IPS-20b (cell line): ENCODE measurements at regions not wholly inside any gene's neighbourhood (a gene's known extent, or its start where the extent isn't known, plus 50 kb on each side); places are given as distances from the start of the nearest gene placed in this dataset.

Experiments used
- H3K27ac ChIP-seq: one replicate; pipeline ENCODE4 v1.5.1; 2013; ENCODE audit warnings: low read length
- H3K27me3 ChIP-seq: 2 replicates; pipeline ENCODE4 v1.6.1; 2013; ENCODE audit warnings: mild to moderate bottlenecking, low read length, inconsistent platforms; ENCODE audit not compliant: insufficient read depth
- H3K36me3 ChIP-seq: 2 replicates; pipeline ENCODE4 v1.6.1; 2013; ENCODE audit warnings: low read depth, mild to moderate bottlenecking, inconsistent platforms, low read length, moderate library complexity; ENCODE audit not compliant: insufficient read depth
- H3K4me1 ChIP-seq: 2 replicates; pipeline ENCODE4 v1.6.1; 2013; ENCODE audit warnings: mild to moderate bottlenecking, control low read depth, inconsistent platforms, low read length, moderate library complexity; ENCODE audit not compliant: insufficient read depth
- H3K4me3 ChIP-seq: 2 replicates; pipeline ENCODE4 v1.5.1; 2013; ENCODE audit warnings: mild to moderate bottlenecking, low read length, inconsistent platforms
- H3K9ac ChIP-seq: 2 replicates; pipeline ENCODE4 v1.6.1; 2013; ENCODE audit warnings: low read depth, mild to moderate bottlenecking, inconsistent platforms, low read length, moderate library complexity
- H3K9me3 ChIP-seq: 2 replicates; pipeline ENCODE4 v1.6.1; 2013; ENCODE audit warnings: mild to moderate bottlenecking, low read depth, low read length, inconsistent platforms; ENCODE audit not compliant: insufficient read depth

DNA sequence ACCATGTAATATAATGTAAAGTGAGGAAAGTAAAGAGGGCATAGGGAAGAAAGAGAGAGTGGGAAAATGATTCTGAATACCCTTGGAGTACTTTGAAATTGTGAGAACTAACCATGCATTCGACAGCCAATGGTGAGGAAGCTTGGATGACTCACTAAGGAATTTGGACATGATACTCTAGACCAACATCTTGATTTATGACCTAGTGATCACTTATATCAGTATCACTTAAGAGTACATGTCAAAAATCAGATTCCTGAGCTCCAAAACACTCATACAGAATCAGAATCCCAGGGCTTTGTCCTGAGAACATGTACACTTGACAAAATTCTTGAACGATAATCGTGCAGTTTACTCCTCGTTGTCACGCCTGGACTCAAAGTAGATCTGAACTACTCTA, 1899.8 kb upstream of the PIK3C3 start:
- Histone ChIP-seq H3K27me3 (no peaks in the 10 kb centered on the region), H3K9me3 (no peaks in the 10 kb centered on the region), H3K36me3 (no peaks in the 10 kb centered on the region)

DNA sequence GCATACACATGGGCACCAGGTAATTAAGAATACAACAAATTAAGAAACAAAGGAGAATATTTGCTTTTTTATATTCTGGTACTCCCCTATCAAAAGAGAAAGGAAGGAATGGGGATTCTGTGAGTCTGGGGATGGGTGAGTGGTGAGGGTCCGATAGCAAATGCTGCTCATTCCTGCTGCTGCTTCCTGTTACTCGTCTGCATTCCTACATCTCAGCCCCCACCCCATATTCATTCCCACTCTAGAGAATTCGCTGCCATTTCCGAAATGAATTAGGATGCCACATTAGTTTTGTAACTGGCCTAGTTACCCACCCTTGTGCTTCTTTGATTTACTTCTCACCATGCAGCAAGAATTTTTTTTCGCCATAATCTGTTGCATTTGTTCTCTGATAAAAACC, 1905.3 kb upstream of the PIK3C3 start:
- Histone ChIP-seq H3K4me3 (no peak overlapping the region), H3K9ac (no peak overlapping the region), H3K4me1 (no peaks in the 10 kb centered on the region), H3K27me3 (no peaks in the 10 kb centered on the region), H3K27ac (no peak overlapping the region), H3K9me3 (no peaks in the 10 kb centered on the region), H3K36me3 (no peaks in the 10 kb centered on the region)

More for the DNA sequence above, 1899.8 kb upstream of the PIK3C3 start:
- no peak overlapping the region for H3K27ac ChIP-seq
- H3K4me1 ChIP-seq: no peaks in the 10 kb centered on the region
- no peak overlapping the region for H3K4me3 ChIP-seq
- no peak overlapping the region for H3K9ac ChIP-seq

DNA sequence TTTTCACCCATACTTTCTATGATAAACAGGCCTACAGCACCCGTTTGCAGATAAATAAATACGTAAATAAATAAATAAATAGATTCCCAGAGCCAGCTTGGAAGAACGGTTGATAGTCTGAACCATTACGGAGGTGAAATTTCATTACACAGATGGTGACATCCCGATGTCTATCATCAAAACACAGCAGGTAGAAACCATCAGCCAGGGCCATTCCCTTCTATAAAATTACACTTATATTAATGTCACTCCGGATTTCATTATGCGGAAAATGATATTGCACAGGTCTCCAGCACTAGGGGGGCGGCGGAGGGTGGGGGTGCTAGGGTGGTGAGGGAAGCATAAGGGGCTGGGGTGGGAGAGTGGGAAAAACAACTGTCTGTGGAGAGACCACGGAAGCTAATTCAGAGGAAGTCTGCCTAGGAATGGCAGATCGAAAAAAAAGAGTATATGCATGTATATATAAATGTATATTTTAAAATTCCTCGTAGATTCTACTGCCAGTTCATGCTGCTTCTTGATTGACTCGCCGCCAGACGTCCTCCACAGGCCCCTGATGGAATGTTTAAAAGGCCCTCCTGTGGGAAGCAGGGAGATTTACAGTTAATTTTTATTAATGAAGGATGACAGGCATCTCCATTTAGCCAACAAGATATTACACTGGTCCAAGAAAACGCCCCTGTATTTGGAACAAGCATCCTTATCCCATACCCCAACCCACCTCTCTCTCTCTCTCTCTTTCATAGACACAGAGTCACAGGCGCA, 1906.0 kb upstream of the PIK3C3 start:
- Histone ChIP-seq H3K4me3 (no peak overlapping the region), H3K9me3 (no peaks in the 10 kb centered on the region), H3K4me1 (no peaks in the 10 kb centered on the region), H3K27me3 (no peaks in the 10 kb centered on the region), H3K27ac (no peak overlapping the region), H3K36me3 (no peaks in the 10 kb centered on the region), H3K9ac (no peak overlapping the region)

DNA sequence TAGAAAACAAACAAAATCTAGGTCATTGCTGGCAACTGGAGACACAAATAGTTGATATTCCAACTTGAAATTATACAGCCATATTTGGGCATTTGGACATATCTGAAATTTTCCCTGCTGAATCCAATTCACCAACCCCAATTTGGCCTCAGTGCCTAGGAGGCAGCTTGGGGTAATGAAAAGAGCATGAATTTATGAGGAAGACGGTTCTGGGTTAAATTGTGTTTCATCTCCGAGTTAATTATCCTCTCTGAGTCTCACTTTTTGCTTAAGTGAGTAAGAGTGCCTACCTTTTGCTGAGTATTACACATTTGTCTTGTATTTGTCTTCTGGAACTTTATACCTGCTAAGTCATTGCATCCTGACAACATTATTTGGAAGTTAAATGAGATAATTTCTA, 1906.8 kb upstream of the PIK3C3 start:
- Histone ChIP-seq H3K36me3 (no peaks in the 10 kb centered on the region), H3K4me3 (no peak overlapping the region), H3K4me1 (no peaks in the 10 kb centered on the region), H3K9ac (no peak overlapping the region), H3K9me3 (no peaks in the 10 kb centered on the region), H3K27ac (no peak overlapping the region), H3K27me3 (no peaks in the 10 kb centered on the region)

DNA sequence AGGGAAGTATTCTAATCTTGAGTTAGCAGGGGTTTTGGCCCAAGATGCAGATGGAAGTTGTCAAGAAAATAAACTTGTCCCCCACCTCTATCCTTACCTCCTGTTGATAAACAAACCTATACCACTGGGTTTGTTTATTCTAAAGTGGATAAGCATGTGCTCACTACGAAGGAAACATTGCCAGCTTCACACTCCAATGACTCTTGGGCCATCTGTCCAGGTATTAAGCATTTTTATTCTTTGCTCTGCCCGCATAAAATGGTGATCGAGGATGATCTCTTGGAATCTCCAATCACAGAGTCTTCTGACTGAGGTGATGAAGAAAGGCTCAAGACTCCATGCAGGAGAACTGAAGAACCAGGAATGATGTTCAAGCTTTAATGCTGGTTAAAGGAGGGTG, 1908.4 kb upstream of the PIK3C3 start:
- Histone ChIP-seq H3K9ac (no peak overlapping the region), H3K4me3 (no peak overlapping the region), H3K27me3 (no peaks in the 10 kb centered on the region), H3K36me3 (no peaks in the 10 kb centered on the region), H3K27ac (no peak overlapping the region), H3K4me1 (peaks cover 6% of the 10 kb centered on the region; the same call in 1 of the 2 replicates), H3K9me3 (no peaks in the 10 kb centered on the region)

DNA sequence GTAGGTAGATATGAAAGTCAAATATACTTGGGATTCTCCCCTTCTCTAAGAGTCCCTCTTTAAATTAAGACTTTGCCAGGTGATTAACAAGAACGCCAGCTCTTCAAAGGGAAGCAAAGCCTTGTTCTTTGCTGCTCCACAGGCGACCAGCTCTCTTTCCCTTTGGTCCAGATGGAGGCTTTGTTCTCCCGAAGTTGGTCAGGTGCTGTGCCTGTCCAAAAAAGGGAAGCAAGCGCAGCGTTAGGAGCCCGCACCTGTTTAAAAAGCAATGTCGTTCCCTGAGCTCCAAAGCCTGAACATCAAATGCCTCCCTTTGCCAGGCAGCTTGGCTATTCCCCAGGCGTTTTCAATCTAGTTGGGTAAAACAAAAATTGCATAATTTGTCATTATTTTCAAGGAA, 1913.1 kb upstream of the PIK3C3 start:
- Histone ChIP-seq H3K4me3 (no peak overlapping the region; the same call in 1 of the 2 replicates), H3K27me3 (no peaks in the 10 kb centered on the region), H3K36me3 (no peaks in the 10 kb centered on the region), H3K4me1 (peaks cover 8% of the 10 kb centered on the region; the same call in 1 of the 2 replicates), H3K9ac (no peak overlapping the region), H3K9me3 (no peaks in the 10 kb centered on the region), H3K27ac (no peak overlapping the region)

DNA sequence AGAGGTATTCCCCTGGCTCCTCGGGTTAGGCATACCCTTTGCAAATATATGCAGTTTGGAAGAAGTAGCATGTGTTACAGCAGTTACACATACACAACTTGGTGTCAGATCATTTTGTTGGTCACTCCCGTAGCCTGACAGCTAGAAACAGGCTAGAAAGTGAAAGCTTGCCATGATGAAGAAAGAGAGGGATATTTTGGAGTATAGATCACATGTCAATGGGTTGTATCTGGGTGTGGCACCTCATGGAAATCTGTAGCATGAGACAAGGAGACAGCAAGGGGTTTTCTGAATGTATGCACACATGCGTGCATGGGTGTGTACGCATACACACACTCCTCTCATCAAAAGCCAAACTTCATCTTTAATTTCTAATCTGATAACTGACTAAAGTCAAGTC, 1914.5 kb upstream of the PIK3C3 start:
- Histone ChIP-seq H3K27ac (no peak overlapping the region), H3K9me3 (no peaks in the 10 kb centered on the region), H3K27me3 (no peaks in the 10 kb centered on the region), H3K36me3 (no peaks in the 10 kb centered on the region), H3K4me1 (peaks cover 8% of the 10 kb centered on the region; the same call in 1 of the 2 replicates), H3K4me3 (no peak overlapping the region), H3K9ac (no peak overlapping the region)

DNA sequence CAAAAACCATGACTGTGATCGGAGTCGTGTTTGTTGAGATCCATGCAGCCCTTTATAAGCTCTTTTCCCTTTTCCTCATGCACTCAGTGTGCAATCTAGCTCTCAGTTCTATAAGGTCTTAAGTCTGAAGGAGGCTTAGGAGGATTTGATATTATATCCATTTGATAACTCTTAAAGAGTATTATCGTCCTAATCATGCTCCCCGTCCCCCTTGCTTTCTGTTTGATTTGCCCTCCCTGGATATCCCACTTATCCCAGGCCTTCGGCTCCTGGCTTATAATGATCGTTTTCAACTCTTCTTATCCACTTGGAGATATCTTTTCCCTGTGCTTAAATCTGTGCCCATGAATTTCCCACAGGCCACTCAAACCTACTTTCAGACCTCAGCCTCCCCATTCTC, 1917.7 kb upstream of the PIK3C3 start:
- Histone ChIP-seq H3K9me3 (no peaks in the 10 kb centered on the region), H3K36me3 (no peaks in the 10 kb centered on the region), H3K4me1 (peaks cover 8% of the 10 kb centered on the region; the same call in 1 of the 2 replicates), H3K27ac (no peak overlapping the region), H3K27me3 (no peaks in the 10 kb centered on the region), H3K4me3 (no peak overlapping the region), H3K9ac (no peak overlapping the region)

DNA sequence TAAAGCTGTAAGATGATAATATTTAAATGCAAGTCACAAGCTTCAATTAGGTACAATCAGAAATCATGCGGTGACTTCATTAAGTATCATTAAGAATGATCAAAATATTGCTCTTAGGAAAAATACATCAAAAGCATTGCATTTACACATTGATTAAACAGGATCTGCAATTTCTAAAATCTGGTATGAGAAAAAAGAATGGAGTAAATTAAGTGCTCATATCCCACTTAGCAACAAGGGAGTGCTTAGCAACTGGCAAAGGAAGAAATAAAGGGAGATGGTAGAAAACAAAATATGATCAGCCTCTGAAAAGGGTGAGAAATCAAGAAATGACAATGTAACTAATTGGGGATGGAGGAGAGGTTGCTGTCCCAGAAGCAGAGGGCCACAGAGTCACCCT, 1918.2 kb upstream of the PIK3C3 start:
- Histone ChIP-seq H3K9me3 (no peaks in the 10 kb centered on the region), H3K36me3 (no peaks in the 10 kb centered on the region), H3K27ac (no peak overlapping the region), H3K27me3 (no peaks in the 10 kb centered on the region), H3K4me1 (peaks cover 5% of the 10 kb centered on the region; the same call in 1 of the 2 replicates), H3K4me3 (no peak overlapping the region), H3K9ac (no peak overlapping the region)

DNA sequence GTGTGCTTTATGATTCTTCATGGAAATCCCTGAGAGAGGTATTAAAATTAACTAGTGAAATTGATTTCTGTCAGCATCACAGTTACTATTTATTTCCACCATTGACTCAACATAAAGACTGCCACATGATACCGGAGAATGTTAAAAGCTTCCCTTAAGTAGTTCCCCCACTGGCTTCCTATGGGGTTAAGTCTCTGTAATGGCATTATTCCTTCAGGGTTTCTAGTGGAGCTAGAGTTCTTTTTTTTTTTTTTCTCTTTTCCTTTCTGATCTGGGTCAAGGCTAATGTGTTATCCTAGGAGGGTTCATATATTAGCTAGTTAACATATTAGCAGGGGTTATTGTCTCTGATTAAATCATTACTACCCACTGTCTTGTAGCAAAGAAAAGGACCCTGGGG, 1919.1 kb upstream of the PIK3C3 start:
- H3K4me1 ChIP-seq: no peaks in the 10 kb centered on the region
- H3K4me3 ChIP-seq: no peak overlapping the region
- no peak overlapping the region for H3K9ac ChIP-seq
- no peaks in the 10 kb centered on the region for H3K9me3 ChIP-seq
- no peak overlapping the region for H3K27ac ChIP-seq
- H3K27me3 ChIP-seq: no peaks in the 10 kb centered on the region
- no peaks in the 10 kb centered on the region for H3K36me3 ChIP-seq

DNA sequence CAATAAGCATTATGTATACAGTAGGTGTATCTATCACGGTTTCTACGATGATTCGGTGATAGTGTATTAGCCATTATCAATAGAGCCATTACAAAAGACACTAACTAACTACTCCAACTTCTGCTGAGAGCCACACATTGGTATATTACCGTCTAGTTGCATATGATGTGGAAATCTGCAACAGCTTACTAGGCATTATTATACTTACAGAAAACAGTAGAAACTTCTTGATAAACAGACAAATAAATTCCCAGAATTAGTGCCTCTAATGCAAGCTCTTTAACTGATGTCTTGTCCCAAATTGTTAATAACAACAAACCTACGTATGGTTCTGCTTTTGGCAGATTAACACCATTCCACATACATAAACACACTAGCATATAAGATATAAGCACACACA, 1923.0 kb upstream of the PIK3C3 start:
- Histone ChIP-seq H3K36me3 (no peaks in the 10 kb centered on the region), H3K4me1 (no peaks in the 10 kb centered on the region), H3K9ac (no peak overlapping the region), H3K27ac (no peak overlapping the region), H3K9me3 (no peaks in the 10 kb centered on the region), H3K4me3 (no peak overlapping the region), H3K27me3 (no peaks in the 10 kb centered on the region)

DNA sequence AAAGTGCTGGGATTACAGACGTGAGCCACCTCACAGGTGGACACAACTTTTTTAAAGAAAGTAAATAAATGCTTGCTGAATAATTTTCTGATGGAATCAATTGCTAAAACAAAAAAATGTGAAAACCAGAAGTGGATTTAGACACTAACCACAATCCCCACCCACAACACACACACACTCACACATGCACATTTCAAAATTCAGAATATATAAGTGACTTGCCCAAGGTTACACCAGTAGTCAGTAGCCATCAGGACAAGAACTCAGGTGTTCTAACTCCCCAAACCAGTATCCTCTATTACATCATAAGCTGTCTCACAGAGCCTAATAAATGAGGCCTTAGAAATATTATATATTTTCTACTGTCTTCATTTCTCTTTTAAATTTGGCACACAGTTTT, 1923.6 kb upstream of the PIK3C3 start:
- H3K4me1 ChIP-seq: no peaks in the 10 kb centered on the region
- H3K27ac ChIP-seq: no peak overlapping the region
- no peaks in the 10 kb centered on the region for H3K9me3 ChIP-seq
- no peaks in the 10 kb centered on the region for H3K27me3 ChIP-seq
- H3K9ac ChIP-seq: no peak overlapping the region
- H3K36me3 ChIP-seq: no peaks in the 10 kb centered on the region
- H3K4me3 ChIP-seq: no peak overlapping the region
